Spleen (tissue), 11 donors: ENCODE measurements at regions not wholly inside any gene's neighbourhood (a gene's known extent, or its start where the extent isn't known, plus 50 kb on each side); places are given as distances from the start of the nearest gene placed in this dataset.

Source experiments
- DNase-seq: peaks from one replicate; pipeline ENCODE4 v3.0.0-alpha.2; 2020
- H3K27ac ChIP-seq, 8 donors: fragments of 200-600 bp; sonication (generic) in 7 of 8; 1 replicate in 4 of 8; 2 replicates in 4 of 8; pipeline versions ENCODE4 v1.5.0 to v1.8.0; 2016 to 2021; ENCODE audit warnings: inconsistent platforms in 4 of 8, mild to moderate bottlenecking in 4 of 8, moderate library complexity in 1 of 8
- H3K27me3 ChIP-seq, 7 donors: fragments of 200-600 bp; sonication (generic) in 6 of 7; replicated peaks in 1 of 7; 1 replicate in 4 of 7; 2 replicates in 3 of 7; pipeline versions ENCODE4 v1.5.0 to v1.8.0; 2016 to 2021; ENCODE audit warnings: inconsistent platforms in 3 of 7, mild to moderate bottlenecking in 1 of 7
- H3K36me3 ChIP-seq, 6 donors: fragments of 200-600 bp; sonication (generic) in 5 of 6; 1 replicate in 4 of 6; 2 replicates in 2 of 6; pipeline versions ENCODE4 v1.5.0 to v1.8.0; 2016 to 2021; ENCODE audit warnings: inconsistent platforms in 2 of 6
- H3K4me1 ChIP-seq, 6 donors: fragments of 200-600 bp; sonication (generic) in 5 of 6; 1 replicate in 3 of 6; 2 replicates in 3 of 6; pipeline versions ENCODE4 v1.5.0 to v1.8.0; 2016 to 2021; ENCODE audit warnings: inconsistent platforms in 3 of 6
- H3K4me3 ChIP-seq, 8 donors: fragments of 200-600 bp; sonication (generic) in 7 of 8; 1 replicate in 4 of 8; 2 replicates in 4 of 8; pipeline versions ENCODE4 v1.5.0 to v1.8.0; 2016 to 2021; ENCODE audit warnings: inconsistent platforms in 4 of 8, mild to moderate bottlenecking in 4 of 8, moderate library complexity in 2 of 8
- H3K9me3 ChIP-seq, 8 donors: fragments of 200-600 bp; sonication (generic) in 7 of 8; 1 replicate in 4 of 8; 2 replicates in 4 of 8; pipeline versions ENCODE4 v1.5.0 to v1.8.0; 2016 to 2021; ENCODE audit warnings: inconsistent platforms in 4 of 8
- POLR2A ChIP-seq, 3 donors: fragments of 450-650 bp; IDR thresholded peaks; one replicate each; pipeline ENCODE4 v1.5.1; 2017; ENCODE audit warnings: antibody characterized with exemption in 3 of 3, mild to moderate bottlenecking in 1 of 3
- POLR2AphosphoS5 ChIP-seq, 3 donors: sonication (generic); formaldehyde crosslinking; IDR thresholded peaks; one replicate each; pipeline ENCODE4 v1.5.1; 2017; ENCODE audit warnings: antibody characterized with exemption in 3 of 3
- WGBS, 5 donors: extraction: QIAGEN DNeasy Blood & Tissue Kit in 3 of 5; methylation state at CpG; one replicate each; pipeline versions ENCODE4 v1.1.5 to v1.1.7; 2013 to 2018; 5-methylcytosine and 5-hydroxymethylcytosine counted together
- intact Hi-C: fragments of 100-400 bp; cut with DNase I; formaldehyde crosslinking; loops from one replicate; pipeline ENCODE4 v1.15.0; 2023; ENCODE audit warnings: low total_unique reads
- TF ChIP-seq, protein P1 (sequence below), 11 experiments: fragments of 200-600 bp in 7 of 11; fragments of 450-650 bp in 4 of 11; sonication (generic) in 4 of 11; IDR thresholded peaks in 8 of 11; conservative IDR thresholded peaks in 3 of 11; 1 replicate in 7 of 11; 2 replicates in 4 of 11; pipeline versions ENCODE4 v1.4.0 to v1.8.0; 2016 to 2021; ENCODE audit warnings: antibody characterized with exemption in 11 of 11, inconsistent platforms in 4 of 11, mild to moderate bottlenecking in 1 of 11
- donor health status: healthy with polysubstance abuse.
- donor health status: DM: no; HTN: no; CAD: no; lungs with moderate emphysema.
- donor health status: DM: no; HTN: no; CAD: no.
- donor health status: Bipolar disorder and iron deficiency.
- donor health status: healthy.
- donor health status: DM: no; HTN: no; CAD: no.
- donor health status: DM: yes; HTN: yes; CAD: no.

GRCh38 chr4:153117554-153117953, 86.7 kb upstream of the TRIM2 start:
- H3K27ac ChIP-seq, result no peak overlapping the region
- no peaks in the 10 kb centered on the region for H3K27me3 ChIP-seq
- TF ChIP-seq, protein P1, sequence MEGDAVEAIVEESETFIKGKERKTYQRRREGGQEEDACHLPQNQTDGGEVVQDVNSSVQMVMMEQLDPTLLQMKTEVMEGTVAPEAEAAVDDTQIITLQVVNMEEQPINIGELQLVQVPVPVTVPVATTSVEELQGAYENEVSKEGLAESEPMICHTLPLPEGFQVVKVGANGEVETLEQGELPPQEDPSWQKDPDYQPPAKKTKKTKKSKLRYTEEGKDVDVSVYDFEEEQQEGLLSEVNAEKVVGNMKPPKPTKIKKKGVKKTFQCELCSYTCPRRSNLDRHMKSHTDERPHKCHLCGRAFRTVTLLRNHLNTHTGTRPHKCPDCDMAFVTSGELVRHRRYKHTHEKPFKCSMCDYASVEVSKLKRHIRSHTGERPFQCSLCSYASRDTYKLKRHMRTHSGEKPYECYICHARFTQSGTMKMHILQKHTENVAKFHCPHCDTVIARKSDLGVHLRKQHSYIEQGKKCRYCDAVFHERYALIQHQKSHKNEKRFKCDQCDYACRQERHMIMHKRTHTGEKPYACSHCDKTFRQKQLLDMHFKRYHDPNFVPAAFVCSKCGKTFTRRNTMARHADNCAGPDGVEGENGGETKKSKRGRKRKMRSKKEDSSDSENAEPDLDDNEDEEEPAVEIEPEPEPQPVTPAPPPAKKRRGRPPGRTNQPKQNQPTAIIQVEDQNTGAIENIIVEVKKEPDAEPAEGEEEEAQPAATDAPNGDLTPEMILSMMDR (IDR thresholded peaks at IDR 0.05 in 8 of 11, conservative IDR thresholded peaks at IDR 0.05 in 3 of 11), result no peak
- no peak for TF ChIP-seq POLR2AphosphoS5 (IDR thresholded peaks at IDR 0.05)
- no peak for TF ChIP-seq POLR2A (IDR thresholded peaks at IDR 0.05)
- no peaks in the 10 kb centered on the region for H3K36me3 ChIP-seq
- H3K9me3 ChIP-seq, result no peaks in the 10 kb centered on the region
- H3K4me3 ChIP-seq, result no peak overlapping the region
- intact Hi-C loops, result no loop called here
- no peak for DNase-seq
- WGBS, 5 donors, result 81 to 90% (median 84%) methylated on average over 5 of the region's 5 CpGs
- H3K4me1 ChIP-seq, result peaks cover 5 to 49% (median 31%) of the 10 kb centered on the region in 6 donors

- Histone ChIP-seq H3K4me1 (peaks cover 4 to 31% (median 16%) of the 10 kb centered on the region in 6 donors), H3K4me3 (no peak overlapping the region), H3K9me3 (no peaks in the 10 kb centered on the region), H3K27ac (no peak overlapping the region), H3K36me3 (no peaks in the 10 kb centered on the region), H3K27me3 (no peaks in the 10 kb centered on the region)
- WGBS, 5 donors, result 74 to 96% (median 87%) methylated on average over 2 of the region's 2 CpGs
- no peak for DNase-seq
- intact Hi-C loops, result loop anchor here (10.0 kb wide), 1 partner anchor 165 kb away; no protein-coding TSS in a partner anchor
- TF ChIP-seq, protein P1 (IDR thresholded peaks at IDR 0.05 in 8 of 11, conservative IDR thresholded peaks at IDR 0.05 in 3 of 11), result no peak
- TF ChIP-seq POLR2A (IDR thresholded peaks at IDR 0.05), result no peak
- TF ChIP-seq POLR2AphosphoS5 (IDR thresholded peaks at IDR 0.05), result no peak
Observed at GRCh38 chr4:153119626-153120025, 84.6 kb upstream of the TRIM2 start.

DNA sequence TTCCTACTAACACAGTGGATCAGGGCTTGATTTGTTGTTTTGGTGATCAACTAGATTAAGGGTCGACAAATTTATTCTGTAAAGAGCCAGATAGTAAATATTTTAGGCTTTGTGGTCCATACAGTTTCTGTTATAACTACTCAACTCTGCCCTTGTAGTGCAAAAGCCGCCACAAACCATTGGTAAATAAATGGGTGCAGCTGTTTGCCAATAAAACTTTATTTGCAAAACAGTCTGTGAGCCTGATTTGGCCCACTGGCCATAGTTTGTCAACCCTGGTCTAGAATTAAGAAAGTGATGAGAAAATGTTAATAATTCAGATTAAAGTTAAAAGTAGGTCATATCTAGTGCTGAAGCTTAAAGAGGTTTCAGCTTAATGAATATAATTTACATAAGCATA, 84.0 kb upstream of the TRIM2 start:
- no peak overlapping the region for H3K4me3 ChIP-seq
- 92 to 96% (median 95%) methylated on average over 2 of the region's 2 CpGs for WGBS, 5 donors
- no peaks in the 10 kb centered on the region for H3K9me3 ChIP-seq
- TF ChIP-seq, protein P1 (IDR thresholded peaks at IDR 0.05 in 8 of 11, conservative IDR thresholded peaks at IDR 0.05 in 3 of 11), result no peak
- TF ChIP-seq POLR2AphosphoS5 (IDR thresholded peaks at IDR 0.05) (no peak), POLR2A (IDR thresholded peaks at IDR 0.05) (no peak)
- no peaks in the 10 kb centered on the region for H3K36me3 ChIP-seq
- H3K27ac ChIP-seq, result no peak overlapping the region
- peaks cover 4 to 25% (median 13%) of the 10 kb centered on the region in 6 donors for H3K4me1 ChIP-seq
- no peak for DNase-seq
- no peaks in the 10 kb centered on the region for H3K27me3 ChIP-seq
- intact Hi-C loops, result loop anchor here (10.0 kb wide), 1 partner anchor 165 kb away; no protein-coding TSS in a partner anchor

DNA sequence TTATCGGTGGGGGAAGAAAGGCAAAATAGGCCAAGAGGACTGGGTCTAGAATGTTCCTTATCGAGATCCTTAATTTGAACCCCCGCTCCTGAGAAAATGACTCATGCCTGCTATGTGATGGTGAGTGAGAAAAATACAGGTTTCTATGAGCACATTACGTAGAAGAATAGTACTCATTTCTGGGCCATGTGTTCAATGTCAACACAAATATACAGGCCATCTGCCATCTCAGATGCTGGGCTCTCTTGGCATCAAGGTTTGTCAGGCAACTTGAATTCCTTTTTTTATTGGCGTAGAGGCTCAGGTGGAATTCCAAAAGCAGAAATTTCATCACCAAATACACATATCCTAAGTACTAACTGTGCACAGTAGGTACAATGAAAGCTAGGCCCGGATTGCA, 81.4 kb upstream of the TRIM2 start:
- H3K36me3 ChIP-seq, result no peaks in the 10 kb centered on the region
- H3K9me3 ChIP-seq, result no peaks in the 10 kb centered on the region
- TF ChIP-seq, protein P1 (IDR thresholded peaks at IDR 0.05 in 8 of 11, conservative IDR thresholded peaks at IDR 0.05 in 3 of 11), result no peak
- TF ChIP-seq POLR2AphosphoS5 (IDR thresholded peaks at IDR 0.05) (no peak), POLR2A (IDR thresholded peaks at IDR 0.05) (no peak)
- 91 to 96% (median 96%) methylated on average over 6 of the region's 6 CpGs for WGBS, 5 donors
- intact Hi-C loops, result loop anchor here (10.0 kb wide), 1 partner anchor 168 kb away; no protein-coding TSS in a partner anchor
- no peak overlapping the region for H3K27ac ChIP-seq
- no peaks in the 10 kb centered on the region for H3K27me3 ChIP-seq
- H3K4me3 ChIP-seq, result no peak overlapping the region
- peaks cover 0 to 5% (median 3%) of the 10 kb centered on the region in 6 donors for H3K4me1 ChIP-seq
- DNase-seq, result no peak
